ENCODE measurements at regions not wholly inside any gene's neighbourhood (a gene's known extent, or its start where the extent isn't known, plus 50 kb on each side); places are given as distances from the start of the nearest gene placed in this dataset.

DNA sequence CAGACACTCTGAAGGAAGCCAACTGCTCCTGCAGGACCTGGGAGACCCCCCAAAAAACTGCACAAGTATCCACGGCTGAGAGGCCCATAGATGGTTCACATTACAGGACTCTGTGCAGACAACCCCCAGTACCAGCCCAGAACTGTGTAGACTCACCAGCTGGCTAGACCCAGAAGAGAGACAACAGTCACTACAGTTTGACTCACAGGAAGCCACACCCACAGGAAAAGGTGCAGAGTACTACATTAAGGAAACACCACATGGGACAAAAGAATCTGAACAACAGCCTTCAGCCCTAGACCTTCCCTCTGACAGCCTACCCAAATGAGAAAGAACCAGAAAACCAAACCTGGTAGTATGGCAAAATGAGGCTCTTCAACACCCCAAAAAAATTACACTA is 281.2 kb upstream of the RGMB start:
- 60 to 100% (median 60%) methylated on average over 1 of the region's 1 CpG; no CpG with 5 or more reads in 7 of the 10 experiments for WGBS, 10 experiments
- no peak overlapping the region for H3K27ac ChIP-seq
- in situ Hi-C loops (cut with MboI; ENCODE audit: low pct_unique_long_range_greater_than_20kb in 2 of 9, low sequenced_read_pairs in 9 of 9, unreplicated experiment in 9 of 9): no loop called here
- peak in 2 of 8 experiments; percentile 75 to 83 for ATAC-seq (replicated peaks in 6 of 8)
- no peaks in the 10 kb centered on the region for H3K4me1 ChIP-seq (replicated peaks in 1 of 2)
- no peak overlapping the region for H3K4me3 ChIP-seq

DNA sequence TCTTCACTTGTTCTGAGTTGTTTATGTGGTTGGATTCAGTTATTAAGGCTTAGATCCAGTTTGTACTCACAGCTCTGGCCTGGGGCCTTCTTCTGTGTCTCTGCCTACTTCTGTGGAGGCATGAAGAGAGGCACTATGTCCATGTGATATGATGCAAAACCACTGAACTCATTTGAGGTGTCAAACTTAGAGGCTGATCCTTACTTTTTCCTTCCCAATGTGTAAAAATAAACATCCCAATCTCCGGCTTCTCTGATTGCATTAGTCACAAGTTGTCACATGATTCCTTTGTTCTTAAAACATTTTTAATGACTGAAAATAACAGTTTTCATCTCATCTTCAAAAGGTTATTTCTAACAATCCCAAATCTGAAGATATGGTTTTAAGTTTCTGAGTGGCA is 276.0 kb upstream of the RGMB start:
- no peak overlapping the region for H3K27ac ChIP-seq
- in situ Hi-C loops (cut with MboI; ENCODE audit: low pct_unique_long_range_greater_than_20kb in 2 of 9, low sequenced_read_pairs in 9 of 9, unreplicated experiment in 9 of 9): no loop called here
- 38 to 100% (median 89%) methylated on average over 1 of the region's 1 CpG; no CpG with 5 or more reads in 5 of the 10 experiments for WGBS, 10 experiments
- H3K4me1 ChIP-seq (replicated peaks in 1 of 2): peaks cover 0 to 2% of the 10 kb centered on the region in 2 donors
- ATAC-seq (replicated peaks in 6 of 8): no peak
- H3K4me3 ChIP-seq: no peak overlapping the region

GRCh38 chr5:98498028-98498427 is 275.4 kb upstream of the RGMB start:
- ATAC-seq (replicated peaks in 6 of 8): no peak
- no peak overlapping the region for H3K27ac ChIP-seq
- H3K4me1 ChIP-seq (replicated peaks in 1 of 2): peaks cover 0 to 2% of the 10 kb centered on the region in 2 donors
- WGBS, 10 experiments: 42 to 100% (median 91%) methylated on average over 1 to 2 of the region's 2 CpGs; no CpG with 5 or more reads in 2 of the 10 experiments
- no peak overlapping the region for H3K4me3 ChIP-seq
- in situ Hi-C loops (cut with MboI; ENCODE audit: low pct_unique_long_range_greater_than_20kb in 2 of 9, low sequenced_read_pairs in 9 of 9, unreplicated experiment in 9 of 9): no loop called here

- ATAC-seq (replicated peaks in 6 of 8): no peak
- Histone ChIP-seq H3K27ac (no peak overlapping the region), H3K4me1 (replicated peaks in 1 of 2) (peaks cover 0 to 2% of the 10 kb centered on the region in 2 donors), H3K4me3 (no peak overlapping the region)
- in situ Hi-C loops (cut with MboI; ENCODE audit: low pct_unique_long_range_greater_than_20kb in 2 of 9, low sequenced_read_pairs in 9 of 9, unreplicated experiment in 9 of 9): no loop called here
- WGBS, 10 experiments: 10 to 100% (median 55%) methylated on average over 1 of the region's 1 CpG; no CpG with 5 or more reads in 4 of the 10 experiments
Observed at GRCh38 chr5:98499892-98500291, 273.6 kb upstream of the RGMB start.

- 40 to 89% (median 77%) methylated on average over 1 to 3 of the region's 3 CpGs for WGBS, 10 experiments
- Histone ChIP-seq H3K4me3 (no peak overlapping the region), H3K4me1 (replicated peaks in 1 of 2) (peaks cover 0 to 2% of the 10 kb centered on the region in 2 donors), H3K27ac (no peak overlapping the region)
- ATAC-seq (replicated peaks in 6 of 8): no peak
- in situ Hi-C loops (cut with MboI; ENCODE audit: low pct_unique_long_range_greater_than_20kb in 2 of 9, low sequenced_read_pairs in 9 of 9, unreplicated experiment in 9 of 9): no loop called here
Observed at GRCh38 chr5:98500811-98501210, 272.7 kb upstream of the RGMB start.

DNA sequence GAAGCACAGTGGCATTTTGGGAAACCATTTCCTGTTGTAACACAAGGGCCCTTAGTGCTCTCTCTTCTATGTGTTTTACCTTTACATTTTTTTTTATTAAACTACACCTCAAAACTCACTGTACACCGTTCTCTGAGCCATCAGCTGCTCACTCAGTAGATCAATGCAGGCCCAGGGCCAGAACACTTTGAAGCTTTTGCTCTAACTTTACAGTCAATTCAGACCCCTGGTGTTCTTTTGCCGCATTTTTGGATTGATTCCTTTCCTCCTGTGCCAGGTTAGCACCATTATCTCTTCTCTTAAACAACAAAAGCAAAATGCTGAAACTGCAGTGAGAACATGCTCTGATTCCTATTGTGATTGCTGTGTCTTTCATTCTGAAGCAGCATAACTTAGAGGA is 269.8 kb upstream of the RGMB start:
- in situ Hi-C loops (cut with MboI; ENCODE audit: low pct_unique_long_range_greater_than_20kb in 2 of 9, low sequenced_read_pairs in 9 of 9, unreplicated experiment in 9 of 9): no loop called here
- 0 to 100% (median 71%) methylated on average over 1 to 2 of the region's 2 CpGs; no CpG with 5 or more reads in 1 of the 10 experiments for WGBS, 10 experiments
- ATAC-seq (replicated peaks in 6 of 8): no peak

DNA sequence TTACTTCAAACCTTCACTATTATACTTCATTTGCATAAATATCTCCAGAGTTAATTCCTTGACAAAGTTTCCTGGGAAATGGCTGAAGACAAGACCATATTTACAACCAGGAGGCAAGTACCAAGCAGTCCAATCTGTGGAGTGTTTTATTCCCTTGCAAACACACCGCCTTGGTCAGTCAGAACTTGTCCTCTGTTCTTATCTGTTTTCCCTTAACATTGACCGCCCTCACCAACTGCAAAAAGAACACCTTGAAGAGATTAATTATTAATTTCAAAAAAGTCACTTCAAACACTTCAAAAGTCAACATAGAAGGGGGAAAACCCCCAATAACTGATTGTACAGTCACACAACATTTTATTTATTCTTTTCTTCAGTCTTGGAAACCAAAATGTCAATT is 269.0 kb upstream of the RGMB start:
- WGBS, 10 experiments: 60 to 100% (median 98%) methylated on average over 1 to 2 of the region's 2 CpGs; no CpG with 5 or more reads in 4 of the 10 experiments
- Histone ChIP-seq H3K27ac (no peak overlapping the region), H3K4me1 (replicated peaks in 1 of 2) (peaks cover 5 to 8% of the 10 kb centered on the region in 2 donors), H3K4me3 (no peak overlapping the region)
- no peak for ATAC-seq (replicated peaks in 6 of 8)
- in situ Hi-C loops (cut with MboI; ENCODE audit: low pct_unique_long_range_greater_than_20kb in 2 of 9, low sequenced_read_pairs in 9 of 9, unreplicated experiment in 9 of 9): no loop called here

More for the DNA sequence above, 269.8 kb upstream of the RGMB start:
- H3K4me3 ChIP-seq: no peak overlapping the region
- H3K27ac ChIP-seq: no peak overlapping the region
- peaks cover 0 to 2% of the 10 kb centered on the region in 2 donors for H3K4me1 ChIP-seq (replicated peaks in 1 of 2)

- in situ Hi-C loops (cut with MboI; ENCODE audit: low pct_unique_long_range_greater_than_20kb in 2 of 9, low sequenced_read_pairs in 9 of 9, unreplicated experiment in 9 of 9): no loop called here
- Histone ChIP-seq H3K27ac (peak overlapping the region; percentile 62 to 78), H3K4me3 (peak overlapping the region in 1 of 5 donors; percentile 5), H3K4me1 (replicated peaks in 1 of 2) (peaks cover 42 to 50% of the 10 kb centered on the region in 2 donors)
- 5 to 47% (median 26%) methylated on average over 1 to 9 of the region's 10 CpGs; no CpG with 5 or more reads in 2 of the 10 experiments for WGBS, 10 experiments
- peak; percentile 26 to 100 (median 76) for ATAC-seq (replicated peaks in 6 of 8)
Observed at GRCh38 chr5:98510143-98510985, 263.1 kb upstream of the RGMB start.

- in situ Hi-C loops (cut with MboI; ENCODE audit: low pct_unique_long_range_greater_than_20kb in 2 of 9, low sequenced_read_pairs in 9 of 9, unreplicated experiment in 9 of 9): no loop called here
- no peak overlapping the region for H3K4me3 ChIP-seq
- peaks cover 52 to 60% of the 10 kb centered on the region in 2 donors for H3K4me1 ChIP-seq (replicated peaks in 1 of 2)
- WGBS, 10 experiments: 0 to 90% (median 0%) methylated on average over 1 to 4 of the region's 4 CpGs; no CpG with 5 or more reads in 1 of the 10 experiments
- H3K27ac ChIP-seq: peak overlapping the region; percentile 24 to 61
- ATAC-seq (replicated peaks in 6 of 8): peak in 5 of 8 experiments; percentile 64 to 75 (median 71)
Observed at GRCh38 chr5:98513380-98513779, 260.1 kb upstream of the RGMB start.

DNA sequence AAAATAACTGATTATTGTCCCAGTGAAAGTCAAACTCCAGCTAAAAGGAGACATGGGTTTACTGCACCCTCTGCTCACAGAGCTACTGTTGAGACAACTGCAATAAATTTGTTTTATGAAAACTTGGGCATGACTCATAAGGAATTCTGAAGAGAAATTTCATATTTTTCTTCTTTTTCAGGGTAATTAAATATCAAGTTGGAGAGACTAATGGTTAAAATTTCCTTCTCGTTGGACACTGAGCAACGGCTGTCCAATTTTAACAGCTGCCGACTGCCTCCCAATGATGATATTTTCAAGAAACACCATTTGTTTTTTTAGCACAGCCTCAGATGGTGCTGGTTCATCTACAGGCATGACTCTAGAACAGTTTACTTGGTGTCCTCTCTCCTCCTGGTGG is 259.2 kb upstream of the RGMB start:
- H3K4me1 ChIP-seq (replicated peaks in 1 of 2): peaks cover 51 to 58% of the 10 kb centered on the region in 2 donors
- WGBS, 10 experiments: 40 to 92% (median 80%) methylated on average over 2 to 3 of the region's 3 CpGs; no CpG with 5 or more reads in 2 of the 10 experiments
- no peak overlapping the region for H3K27ac ChIP-seq
- H3K4me3 ChIP-seq: no peak overlapping the region
- in situ Hi-C loops (cut with MboI; ENCODE audit: low pct_unique_long_range_greater_than_20kb in 2 of 9, low sequenced_read_pairs in 9 of 9, unreplicated experiment in 9 of 9): no loop called here
- ATAC-seq (replicated peaks in 6 of 8): no peak

DNA sequence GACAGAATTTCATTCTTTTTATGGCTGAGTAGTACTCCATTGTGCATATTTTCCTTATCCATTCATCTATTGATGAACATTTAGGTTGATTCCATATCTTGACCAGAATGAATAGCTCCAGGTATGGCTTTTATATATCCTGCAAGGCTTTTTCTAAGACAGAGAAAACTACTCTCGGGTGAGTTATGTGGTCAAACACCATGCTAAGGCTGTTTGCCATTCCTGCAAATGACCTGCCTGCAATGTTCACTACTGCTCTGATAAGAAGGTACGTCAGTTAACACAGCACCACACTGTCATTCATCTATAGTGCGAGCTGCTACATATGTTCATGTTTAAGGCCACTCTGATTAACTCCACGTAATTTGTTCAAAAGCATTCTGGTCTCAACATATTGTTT is 256.8 kb upstream of the RGMB start:
- Histone ChIP-seq H3K4me3 (no peak overlapping the region), H3K27ac (no peak overlapping the region), H3K4me1 (replicated peaks in 1 of 2) (peaks cover 32 to 35% of the 10 kb centered on the region in 2 donors)
- in situ Hi-C loops (cut with MboI; ENCODE audit: low pct_unique_long_range_greater_than_20kb in 2 of 9, low sequenced_read_pairs in 9 of 9, unreplicated experiment in 9 of 9): no loop called here
- ATAC-seq (replicated peaks in 6 of 8): no peak
- 72 to 100% (median 96%) methylated on average over 1 to 4 of the region's 4 CpGs for WGBS, 10 experiments

DNA sequence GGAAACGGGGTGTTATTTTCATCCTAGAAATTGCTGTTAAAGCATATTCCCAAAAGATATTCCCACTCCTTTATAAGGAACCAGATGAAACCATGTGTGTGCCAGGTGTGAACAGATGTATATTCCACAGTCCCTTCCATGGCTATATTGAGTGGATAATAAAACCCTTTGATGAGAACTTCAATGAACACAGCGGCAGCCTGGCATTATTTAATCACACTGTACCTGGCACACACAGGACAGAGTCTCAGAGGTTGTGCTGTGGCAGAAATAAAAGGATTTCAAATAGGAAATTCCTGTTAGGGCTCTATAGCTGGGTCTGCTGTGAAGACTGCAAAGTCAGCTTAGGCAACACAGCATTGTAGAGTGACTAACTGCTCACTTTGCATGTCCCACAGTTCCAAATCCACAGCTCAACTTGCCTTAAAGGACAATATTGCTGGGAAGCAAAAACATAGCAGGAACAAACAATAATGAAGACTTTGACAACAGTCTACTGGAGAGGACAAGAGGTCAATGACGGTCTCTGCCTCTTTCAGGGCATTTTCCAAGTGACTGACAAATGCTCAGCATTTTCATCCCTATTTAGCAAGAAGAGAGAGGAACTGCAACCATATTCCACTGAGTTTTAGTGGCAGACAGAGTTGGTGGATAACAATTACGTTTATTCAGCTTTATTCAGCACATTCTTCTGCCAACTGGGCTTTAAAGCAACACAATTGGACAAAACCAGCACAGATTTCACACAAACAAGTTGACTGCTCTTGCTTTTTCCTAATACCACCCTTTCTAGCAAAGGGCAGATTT is 255.7 kb upstream of the RGMB start:
- peak in 7 of 8 experiments; percentile 10 to 90 (median 61) for ATAC-seq (replicated peaks in 6 of 8)
- 39 to 100% (median 65%) methylated on average over 1 to 4 of the region's 4 CpGs; no CpG with 5 or more reads in 2 of the 10 experiments for WGBS, 10 experiments
- in situ Hi-C loops (cut with MboI; ENCODE audit: low pct_unique_long_range_greater_than_20kb in 2 of 9, low sequenced_read_pairs in 9 of 9, unreplicated experiment in 9 of 9): no loop called here
- peaks cover 27 to 28% of the 10 kb centered on the region in 2 donors for H3K4me1 ChIP-seq (replicated peaks in 1 of 2)
- H3K27ac ChIP-seq: no peak overlapping the region
- no peak overlapping the region for H3K4me3 ChIP-seq

- WGBS, 10 experiments: 0 to 63% (median 6%) methylated on average over 1 of the region's 1 CpG
- no peak overlapping the region for H3K27ac ChIP-seq
Observed at GRCh38 chr5:98518754-98519153, 254.7 kb upstream of the RGMB start.

More at GRCh38 chr5:98518754-98519153, 254.7 kb upstream of the RGMB start:
- in situ Hi-C loops (cut with MboI; ENCODE audit: low pct_unique_long_range_greater_than_20kb in 2 of 9, low sequenced_read_pairs in 9 of 9, unreplicated experiment in 9 of 9): no loop called here
- peaks cover 18 to 19% of the 10 kb centered on the region in 2 donors for H3K4me1 ChIP-seq (replicated peaks in 1 of 2)
- no peak for ATAC-seq (replicated peaks in 6 of 8)
- H3K4me3 ChIP-seq: no peak overlapping the region
